GM18508 (cell line): ENCODE measurements at regions not wholly inside any gene's neighbourhood (a gene's known extent, or its start where the extent isn't known, plus 50 kb on each side); places are given as distances from the start of the nearest gene placed in this dataset.
"Not testable (repeated sequence)": the region's sequence is repeated elsewhere in the genome, so short reads cannot be mapped to it uniquely, and the experiment has no call there.

Source experiments
- ATAC-seq: cut with Tn5 transposase; IDR thresholded peaks from one replicate; pipeline ENCODE4 v1.9.1; 2021; ENCODE audit warnings: moderate number of reproducible peaks; ENCODE audit not compliant: insufficient read depth, unreplicated experiment

DNA sequence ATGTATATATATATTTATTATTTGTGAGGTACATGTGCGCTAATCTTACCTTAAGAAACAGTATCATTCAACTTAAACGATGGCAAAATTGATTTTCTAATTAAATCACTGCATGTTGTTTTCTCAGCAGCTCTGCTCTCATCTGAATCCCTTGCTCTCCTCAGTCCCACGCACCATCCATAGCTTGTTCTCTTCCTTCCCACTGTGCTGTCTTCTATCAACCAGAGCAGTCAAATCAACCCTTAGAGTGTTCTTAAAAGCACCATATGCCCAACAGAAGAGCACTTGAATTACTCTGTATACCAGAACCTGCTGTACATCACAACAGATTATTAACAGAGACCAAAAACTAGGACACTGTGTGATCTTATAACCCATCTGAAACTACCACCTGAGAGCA, 209.4 kb upstream of the G2E3 start:
- no peak for ATAC-seq

DNA sequence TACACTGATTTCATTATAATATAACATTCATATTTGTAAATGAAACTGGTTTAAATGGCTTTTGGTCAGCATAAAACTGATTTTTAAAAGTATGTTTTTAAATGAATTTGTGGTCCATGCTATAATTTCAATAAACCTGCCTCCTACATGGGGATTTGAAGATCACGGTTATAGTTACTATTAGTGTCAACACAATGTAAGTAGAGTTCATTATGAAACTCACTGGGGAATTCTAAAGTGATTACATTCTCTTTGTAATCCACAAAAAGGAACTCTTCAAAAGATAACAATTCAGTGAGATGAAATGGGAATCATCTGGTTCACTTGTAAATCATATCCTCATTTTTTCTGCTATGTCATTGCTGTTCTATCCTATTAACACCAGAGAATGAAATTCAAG, 204.5 kb upstream of the G2E3 start:
- no peak for ATAC-seq

DNA sequence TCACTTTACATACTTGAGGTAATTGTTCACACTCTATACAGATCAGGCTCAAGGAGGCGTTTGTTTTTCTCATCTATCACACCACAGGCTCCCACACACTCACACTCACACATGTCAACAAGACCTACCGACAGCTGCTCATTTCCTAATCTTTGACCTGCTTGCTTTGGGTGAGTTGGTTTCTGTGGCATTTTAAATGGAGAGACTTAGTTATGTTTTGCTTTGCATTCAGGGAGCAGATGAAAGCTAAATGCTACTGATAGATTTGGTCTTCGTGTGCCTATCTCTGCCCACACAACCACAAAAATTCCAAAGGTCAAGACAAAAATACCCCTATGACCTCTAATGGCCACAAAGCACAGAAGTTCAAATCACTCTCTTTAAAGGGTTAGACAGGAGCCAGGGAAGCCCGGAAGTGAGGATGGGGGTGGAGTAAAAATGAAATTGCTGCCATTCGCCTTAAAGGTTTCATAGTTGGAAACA, 203.5 kb upstream of the G2E3 start:
- ATAC-seq: peak; percentile 67

DNA sequence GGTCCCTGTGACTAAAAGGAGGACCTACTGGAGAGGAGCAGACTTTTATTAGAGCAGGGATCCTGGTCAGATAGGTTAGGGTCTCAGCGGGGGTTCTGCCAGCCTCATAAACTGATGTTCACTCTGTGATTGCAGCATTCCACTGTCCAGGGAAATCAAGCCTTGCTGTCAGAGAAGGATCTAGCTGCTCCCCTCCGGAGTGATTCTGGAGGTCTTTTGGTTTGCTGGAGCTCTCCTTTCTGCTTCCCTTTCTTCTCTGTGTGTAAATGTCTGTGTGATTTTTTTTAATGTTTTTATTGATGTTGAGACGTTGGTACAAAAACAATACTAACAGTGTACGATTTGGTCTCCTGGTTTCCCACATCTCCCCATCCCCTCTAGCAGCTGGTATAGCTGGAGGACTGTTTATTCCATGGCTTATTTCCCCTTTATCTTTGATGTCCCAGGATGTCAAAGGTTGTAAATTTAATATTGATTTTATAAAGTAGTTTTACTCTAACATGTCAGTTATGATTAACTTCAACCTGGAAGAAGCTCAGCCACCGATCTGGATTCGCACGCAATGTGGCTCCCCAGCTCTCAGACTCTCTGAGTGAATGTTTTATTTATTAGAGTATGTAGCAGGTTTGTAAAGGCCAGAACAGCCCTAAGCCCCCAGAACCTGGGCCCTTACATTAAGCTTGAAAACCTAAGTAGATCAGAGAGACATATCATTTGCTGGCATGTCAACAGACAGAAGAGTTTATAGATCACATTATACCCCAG, 202.3 kb upstream of the G2E3 start:
- ATAC-seq: no peak

DNA sequence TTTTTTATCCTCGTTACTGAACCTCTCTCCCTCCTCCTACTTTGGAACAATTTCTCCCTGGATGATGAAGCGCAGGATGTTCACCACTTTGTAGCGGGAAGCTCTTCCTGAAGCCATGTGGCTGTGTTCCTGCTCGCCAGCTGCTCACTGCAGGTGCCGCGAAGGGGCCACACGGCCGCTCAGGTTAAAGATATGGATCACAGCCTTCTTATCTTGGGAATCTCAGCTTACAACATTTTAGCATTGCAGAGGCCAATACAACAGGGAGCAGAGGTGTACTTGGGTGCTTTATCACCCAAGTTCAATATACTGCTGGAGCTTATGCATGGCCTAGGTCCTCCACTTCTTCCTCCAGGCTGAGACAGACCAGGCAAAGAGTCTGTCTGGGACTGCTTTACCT, 201.2 kb upstream of the G2E3 start:
- ATAC-seq: no peak

DNA sequence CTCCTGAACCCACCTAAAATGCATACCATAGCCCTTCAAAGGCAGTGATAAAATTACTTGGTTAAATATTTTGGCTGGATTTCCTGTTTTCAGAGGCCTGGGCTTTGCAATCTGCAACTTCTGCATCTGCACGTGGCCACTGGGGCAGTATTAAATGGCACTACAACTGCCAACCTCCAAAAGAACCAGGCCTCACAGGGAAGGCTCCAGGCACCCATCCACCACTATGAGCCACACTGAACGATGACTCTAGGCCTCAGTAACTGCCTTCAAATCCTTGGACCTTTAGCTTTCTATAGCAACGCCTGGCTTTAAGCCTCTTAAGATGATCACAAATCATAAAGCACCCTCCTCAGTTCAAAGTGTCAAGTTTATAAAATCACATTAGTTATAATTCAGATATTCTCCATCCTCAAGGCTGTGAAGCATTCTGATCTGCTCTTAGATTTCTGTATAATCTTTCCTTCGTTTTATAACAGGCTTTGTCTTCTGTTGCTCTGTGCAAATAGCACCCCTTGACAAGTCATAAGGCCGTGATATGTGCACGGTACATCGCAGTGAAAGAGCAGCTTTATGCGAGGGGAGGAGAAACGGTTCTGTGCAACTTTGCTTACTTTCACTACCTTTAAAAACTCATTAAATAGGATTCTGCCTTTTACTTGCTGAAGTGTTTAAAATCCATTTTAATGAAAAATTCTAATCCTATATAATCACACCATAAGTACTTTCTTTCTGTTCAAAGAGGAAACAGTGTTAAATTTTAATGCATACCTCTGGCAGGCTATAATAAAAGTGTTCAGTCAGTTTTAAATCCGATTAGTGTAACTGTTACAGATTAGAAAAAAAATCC, 196.4 kb upstream of the G2E3 start:
- no peak for ATAC-seq

DNA sequence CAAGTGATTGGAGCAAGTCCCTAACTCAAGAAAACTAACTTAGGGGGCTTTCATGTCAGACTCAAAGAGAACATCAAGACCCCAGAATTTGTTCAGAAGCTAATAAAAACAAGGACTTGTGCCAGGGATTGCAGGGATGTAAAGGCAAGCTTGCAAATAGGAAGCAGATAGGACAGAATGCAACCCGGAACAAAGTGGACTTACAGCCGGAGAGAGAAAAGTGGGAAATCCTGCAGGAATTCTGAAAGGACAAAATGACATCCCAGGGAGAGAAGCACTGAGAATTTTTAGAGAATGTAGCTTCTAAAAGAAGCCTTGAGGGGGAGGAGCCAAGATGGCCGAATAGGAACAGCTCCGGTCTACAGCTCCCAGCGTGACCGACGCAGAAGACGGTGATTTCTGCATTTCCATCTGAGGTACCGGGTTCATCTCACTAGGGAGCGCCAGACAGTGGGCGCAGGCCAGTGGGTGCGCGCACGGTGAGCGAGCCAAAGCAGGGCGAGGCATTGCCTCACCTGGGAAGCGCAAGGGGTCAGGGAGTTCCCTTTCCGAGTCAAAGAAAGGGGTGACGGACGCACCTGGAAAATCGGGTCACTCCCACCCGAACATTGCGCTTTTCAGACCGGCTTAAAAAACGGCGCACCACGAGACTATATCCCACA, 195.6 kb upstream of the G2E3 start:
- ATAC-seq: not testable (repeated sequence)

DNA sequence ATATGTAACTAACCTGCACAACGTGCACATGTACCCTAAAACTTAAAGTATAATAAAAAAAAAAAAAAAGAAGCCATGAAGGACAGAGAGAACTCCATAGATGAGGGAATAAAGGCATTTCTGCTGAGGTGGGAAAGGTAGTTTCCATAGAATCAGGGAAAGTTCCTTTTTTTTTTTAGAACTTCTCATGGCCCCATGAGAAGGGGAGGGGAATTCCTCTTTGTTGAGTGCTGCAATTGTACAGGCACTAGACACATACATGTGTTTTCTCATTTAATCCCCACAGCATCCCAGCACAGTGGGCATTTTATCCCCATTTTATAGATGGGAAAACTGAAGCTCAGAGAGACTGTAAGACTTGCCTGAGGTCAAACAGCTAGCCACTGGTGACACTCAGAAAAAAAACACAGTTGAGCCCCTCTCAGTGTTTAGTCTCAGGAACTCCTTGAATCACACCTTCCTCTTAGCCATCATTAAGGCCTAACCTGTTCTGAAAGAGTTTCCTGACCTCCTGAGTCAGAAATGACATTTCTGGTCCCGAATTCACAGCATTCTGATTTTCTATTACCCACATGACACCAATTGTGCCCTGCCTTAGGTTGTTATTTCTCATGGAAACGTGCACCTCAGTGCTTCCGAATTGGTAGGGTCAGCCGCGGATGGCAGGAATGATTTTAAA, 189.3 kb upstream of the G2E3 start:
- ATAC-seq: no peak

DNA sequence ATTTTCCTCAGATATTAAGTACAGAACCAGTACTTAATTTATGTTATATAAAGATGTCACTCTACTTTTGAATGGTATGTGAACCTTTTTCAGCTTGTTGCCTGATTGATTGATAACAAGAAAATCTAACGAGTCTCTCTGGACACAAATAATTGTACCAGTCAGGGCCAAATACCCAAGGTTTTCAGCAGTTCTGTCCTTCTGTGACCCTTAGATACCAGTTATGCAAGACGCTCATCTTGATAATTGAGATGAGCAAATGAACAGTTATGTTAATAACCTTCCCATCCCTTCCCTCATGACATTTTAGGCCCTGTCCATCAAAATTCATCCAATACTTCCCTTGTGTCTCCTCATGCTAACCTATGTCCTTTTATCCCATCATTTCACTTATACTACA, 185.9 kb upstream of the G2E3 start:
- ATAC-seq: no peak

DNA sequence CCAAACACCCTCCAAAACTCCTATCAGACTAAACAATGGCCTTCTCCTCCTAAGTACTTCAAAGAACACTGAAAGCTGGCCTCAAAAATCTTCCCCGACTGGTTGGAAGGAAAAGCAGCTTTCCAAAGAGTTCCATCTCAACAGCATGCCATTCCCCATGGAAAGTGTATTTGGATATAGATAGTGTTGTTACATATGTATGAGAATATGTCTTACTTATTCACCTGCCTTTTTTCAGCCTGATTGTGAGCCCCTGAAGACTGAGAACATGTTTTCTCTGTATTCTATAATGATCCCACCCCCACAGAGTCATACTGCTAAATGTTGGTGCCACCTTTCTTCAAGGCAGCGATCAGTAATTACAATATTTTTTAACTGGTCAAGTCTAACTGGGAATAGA, 185.4 kb upstream of the G2E3 start:
- ATAC-seq: no peak

DNA sequence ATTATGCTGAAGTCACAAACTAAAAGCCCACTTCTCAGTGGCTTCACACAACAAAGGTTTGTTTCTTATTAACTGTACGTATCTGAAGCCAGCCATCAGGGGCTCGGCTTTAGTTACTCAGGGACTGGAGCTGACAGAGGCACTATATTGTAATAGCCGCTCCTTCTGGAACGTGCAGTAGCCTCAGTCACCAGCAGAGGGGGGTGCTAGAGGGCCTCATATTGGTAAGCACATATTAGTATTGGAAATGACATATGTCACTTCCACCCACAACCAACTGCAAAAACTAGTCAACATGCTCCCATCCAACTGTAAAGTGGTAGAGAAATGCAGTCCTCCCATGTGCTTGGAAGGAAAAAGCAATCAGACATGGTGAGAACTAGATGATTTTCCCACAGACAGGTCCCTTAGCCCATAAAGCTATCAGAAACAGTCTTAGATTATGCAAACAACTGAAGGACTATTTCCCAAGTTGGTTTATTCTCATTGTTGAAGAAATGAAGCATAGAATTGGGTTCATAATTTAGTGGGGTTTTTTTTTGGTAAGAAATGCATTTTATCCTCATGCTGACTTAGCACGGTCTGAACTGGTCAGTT, 183.6 kb upstream of the G2E3 start:
- peak; percentile 88 for ATAC-seq

DNA sequence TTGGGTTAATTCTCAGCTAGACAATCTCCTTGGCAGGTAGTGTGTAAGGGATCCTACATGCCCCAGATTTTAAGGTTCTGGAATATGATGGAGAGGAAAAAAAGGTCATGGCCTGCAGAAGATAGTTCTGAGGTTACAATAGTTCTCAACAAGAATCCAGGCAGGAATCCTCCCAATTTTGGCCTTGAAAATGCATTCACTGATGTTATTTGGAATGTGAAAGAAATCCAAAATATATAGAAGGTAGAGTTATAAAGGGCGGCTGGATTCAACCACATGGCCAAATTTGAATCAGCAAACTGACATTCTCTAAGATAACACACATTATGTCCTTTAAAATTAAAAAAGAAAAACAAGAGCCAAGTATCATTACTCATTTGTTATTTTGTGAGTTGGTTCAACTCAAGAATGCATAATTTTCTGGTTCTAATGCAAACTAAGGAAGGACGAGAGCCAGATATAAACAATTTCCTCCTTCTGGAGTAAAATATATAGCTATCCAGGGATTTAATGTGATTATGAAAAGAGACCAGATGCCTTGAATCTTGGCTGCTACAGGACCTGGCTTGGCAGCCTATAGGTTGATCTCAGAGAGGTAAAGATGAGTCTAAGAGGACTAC, 177.0 kb upstream of the G2E3 start:
- no peak for ATAC-seq

DNA sequence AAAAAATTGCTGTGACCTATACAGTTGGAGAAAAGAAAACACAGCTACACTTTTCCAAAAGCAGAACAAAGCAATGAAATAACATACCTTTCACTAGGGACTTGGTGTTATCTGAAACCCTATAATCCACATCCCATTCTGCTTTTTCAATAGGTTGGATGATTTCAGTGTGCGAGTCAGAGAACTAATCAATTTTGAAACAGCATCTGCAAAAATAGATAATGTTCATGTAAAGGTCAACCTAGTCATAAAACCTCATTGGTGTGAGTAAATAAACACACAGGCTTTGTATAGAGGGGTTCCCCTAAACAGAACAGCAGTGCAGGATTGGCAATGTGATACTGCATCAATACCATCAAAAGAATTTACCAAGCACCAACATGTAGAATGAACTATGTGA, 173.0 kb upstream of the G2E3 start:
- no peak for ATAC-seq

DNA sequence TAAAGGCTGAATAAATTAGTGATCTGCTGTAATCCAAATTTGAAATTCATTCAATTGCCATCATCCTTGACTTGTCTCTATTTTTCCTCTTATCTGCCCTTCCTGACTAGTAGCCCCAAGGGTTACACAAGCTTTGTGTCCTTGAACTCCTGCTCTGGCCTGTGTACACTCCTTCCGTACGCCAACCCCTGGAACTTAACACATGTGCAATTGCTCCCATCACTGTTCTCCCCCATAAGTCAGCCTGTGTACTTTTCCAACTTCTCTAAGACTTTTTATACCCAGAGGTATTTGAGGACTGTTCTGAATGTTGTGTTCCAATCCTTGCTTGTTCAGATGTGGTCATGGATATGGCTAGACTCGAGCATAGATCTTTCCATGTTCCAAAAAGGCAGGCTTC, 171.1 kb upstream of the G2E3 start:
- ATAC-seq: no peak

DNA sequence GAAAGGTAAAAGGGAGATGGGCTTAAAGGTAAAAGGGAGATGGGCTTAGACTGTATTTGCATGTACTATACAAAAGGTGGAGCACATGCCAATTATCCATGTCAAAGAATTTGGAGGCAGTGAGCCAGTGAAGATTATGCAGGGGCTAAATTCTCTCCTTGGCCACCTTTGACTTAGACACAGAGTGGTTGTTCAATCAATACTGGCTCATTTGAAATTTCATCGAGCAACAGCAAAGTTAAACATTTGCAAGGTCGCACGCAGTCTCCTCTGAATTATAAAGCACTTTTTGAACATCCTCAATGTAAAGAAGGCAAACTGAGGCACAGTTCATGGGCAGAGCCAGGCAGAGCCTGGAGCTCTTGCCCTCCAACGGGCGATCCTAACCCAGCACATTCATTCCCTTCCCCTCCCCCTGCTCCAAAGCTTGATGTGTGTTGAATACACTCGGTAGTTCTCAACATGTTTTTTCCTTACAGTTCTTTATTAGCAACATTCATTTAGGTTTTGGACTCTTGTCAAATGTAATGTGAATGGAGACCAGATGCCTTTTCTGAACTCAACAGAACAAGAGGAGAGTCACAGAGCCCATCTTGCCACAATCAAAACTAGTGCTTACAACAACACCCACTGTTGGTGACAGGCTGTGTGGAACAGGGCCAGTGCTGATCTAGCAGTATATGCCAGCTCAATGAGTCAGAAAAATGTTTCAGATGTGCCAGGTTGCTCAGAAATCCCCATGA, 169.7 kb upstream of the G2E3 start:
- ATAC-seq: no peak

DNA sequence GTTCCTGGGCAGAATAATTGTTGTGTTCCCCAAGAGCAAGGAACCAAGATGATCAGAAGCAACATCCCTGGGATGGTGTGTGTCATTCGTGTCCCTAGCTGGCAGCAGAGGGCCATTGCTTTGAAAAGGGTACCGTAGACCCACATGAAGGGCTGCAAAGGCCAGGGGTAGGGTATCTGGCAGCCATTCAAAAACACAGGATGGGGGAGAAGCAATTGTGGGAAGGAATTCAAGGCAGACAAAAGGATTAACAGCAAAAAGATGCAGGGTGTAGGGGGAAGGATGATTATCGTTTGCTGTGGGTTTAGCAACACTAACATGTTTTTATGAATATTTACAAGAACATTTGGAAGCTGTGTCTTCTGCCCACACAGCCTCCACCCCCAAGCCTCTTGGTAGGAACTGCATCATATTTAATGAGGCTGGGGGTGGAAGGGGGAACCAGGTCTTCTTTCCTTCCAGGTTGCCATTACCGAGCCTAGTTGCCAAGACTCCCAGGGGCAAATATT, 169.0 kb upstream of the G2E3 start:
- ATAC-seq: no peak

DNA sequence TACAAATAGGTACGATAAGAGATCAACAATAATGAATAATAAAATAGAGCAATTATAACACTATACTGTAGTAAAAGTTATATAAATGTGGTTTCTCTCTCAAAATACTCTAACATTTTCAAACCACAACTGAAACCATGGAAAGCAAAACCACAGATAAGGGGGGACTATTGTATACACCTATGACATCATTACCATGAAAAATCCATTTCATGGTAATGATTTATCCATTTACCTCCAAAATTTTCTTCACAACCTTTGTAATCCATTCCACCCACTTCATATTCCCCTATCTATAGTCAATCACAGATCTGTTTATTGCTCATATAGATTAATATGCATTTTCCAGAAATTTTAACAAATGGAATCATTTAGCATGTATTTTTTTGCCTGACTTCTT, 163.9 kb upstream of the G2E3 start:
- ATAC-seq: no peak

DNA sequence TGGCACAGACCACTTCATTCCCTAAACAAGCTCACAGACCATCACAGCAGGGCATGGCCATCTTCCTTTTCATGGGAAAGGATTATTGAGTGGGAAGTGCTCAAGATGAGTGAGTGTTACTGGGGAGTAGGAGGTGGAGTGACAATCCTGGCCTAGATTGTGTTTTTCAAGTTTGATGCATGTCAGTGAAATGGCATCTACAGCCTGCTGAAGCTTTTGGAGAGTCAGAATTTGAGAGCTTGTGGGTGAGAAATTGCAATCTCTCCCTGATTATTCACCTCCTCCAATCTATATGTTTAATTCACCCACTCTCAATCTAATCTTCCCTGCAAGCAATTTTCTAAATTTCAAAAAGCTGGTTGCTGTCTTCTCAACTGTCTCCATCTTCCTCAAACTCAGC, 156.1 kb upstream of the G2E3 start:
- ATAC-seq: no peak

DNA sequence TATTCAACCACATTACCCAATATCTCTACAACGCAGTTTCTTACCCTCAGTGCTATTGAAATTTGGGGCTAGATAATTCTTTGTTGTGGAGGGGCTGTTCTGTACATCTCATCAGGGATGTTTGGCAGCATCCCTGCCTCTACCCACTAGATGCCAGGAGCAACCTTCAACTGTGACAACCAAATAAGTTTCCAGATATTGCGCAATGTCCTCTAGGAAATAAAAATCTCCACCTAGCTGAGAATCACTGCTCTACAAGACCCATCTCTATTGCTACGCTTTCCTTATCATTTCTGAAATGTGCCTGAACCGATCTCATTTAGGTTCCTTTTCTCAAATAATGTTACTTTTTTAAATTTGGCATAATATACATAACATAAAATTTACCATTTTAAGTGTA, 155.2 kb upstream of the G2E3 start:
- ATAC-seq: no peak
